ENCODE measurements at regions not wholly inside any gene's neighbourhood (a gene's known extent, or its start where the extent isn't known, plus 50 kb on each side); places are given as distances from the start of the nearest gene placed in this dataset.
"Not testable (repeated sequence)": the region's sequence is repeated elsewhere in the genome, so short reads cannot be mapped to it uniquely, and the experiment has no call there.

DNA sequence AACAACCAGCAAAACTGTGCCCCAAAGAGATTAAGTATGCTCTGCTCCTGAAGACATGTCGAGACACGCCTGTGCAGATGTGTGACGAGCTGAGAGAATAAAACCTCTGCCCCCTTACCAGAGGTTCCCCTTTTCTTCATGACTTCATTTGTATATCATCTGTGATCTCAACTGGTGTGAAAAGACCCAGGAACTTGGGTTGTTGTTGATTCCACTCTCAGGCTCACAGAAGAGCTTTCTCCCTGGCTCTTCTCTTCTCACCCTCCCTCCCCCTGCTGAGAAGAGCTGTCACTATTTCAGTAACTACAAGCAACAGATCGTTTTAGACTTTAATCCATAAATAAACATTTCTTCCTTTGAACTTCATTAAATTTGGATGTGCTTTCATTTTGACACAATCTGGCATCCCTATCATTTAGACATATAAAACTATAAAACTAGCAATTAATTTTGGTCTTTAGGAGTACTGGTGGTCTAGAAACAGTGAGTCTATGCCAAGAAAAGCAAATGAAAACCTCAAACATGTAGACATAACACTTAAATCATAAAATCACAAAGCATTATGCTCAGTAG is 179.3 kb upstream of the FZD8 start:
- TF ChIP-seq, protein P1, sequence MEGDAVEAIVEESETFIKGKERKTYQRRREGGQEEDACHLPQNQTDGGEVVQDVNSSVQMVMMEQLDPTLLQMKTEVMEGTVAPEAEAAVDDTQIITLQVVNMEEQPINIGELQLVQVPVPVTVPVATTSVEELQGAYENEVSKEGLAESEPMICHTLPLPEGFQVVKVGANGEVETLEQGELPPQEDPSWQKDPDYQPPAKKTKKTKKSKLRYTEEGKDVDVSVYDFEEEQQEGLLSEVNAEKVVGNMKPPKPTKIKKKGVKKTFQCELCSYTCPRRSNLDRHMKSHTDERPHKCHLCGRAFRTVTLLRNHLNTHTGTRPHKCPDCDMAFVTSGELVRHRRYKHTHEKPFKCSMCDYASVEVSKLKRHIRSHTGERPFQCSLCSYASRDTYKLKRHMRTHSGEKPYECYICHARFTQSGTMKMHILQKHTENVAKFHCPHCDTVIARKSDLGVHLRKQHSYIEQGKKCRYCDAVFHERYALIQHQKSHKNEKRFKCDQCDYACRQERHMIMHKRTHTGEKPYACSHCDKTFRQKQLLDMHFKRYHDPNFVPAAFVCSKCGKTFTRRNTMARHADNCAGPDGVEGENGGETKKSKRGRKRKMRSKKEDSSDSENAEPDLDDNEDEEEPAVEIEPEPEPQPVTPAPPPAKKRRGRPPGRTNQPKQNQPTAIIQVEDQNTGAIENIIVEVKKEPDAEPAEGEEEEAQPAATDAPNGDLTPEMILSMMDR (IDR thresholded peaks at IDR 0.05) = no peak
- no peak for TF ChIP-seq POLR2A (IDR thresholded peaks at IDR 0.05)
- intact Hi-C loops (cut with DNase I; ENCODE audit: low total_unique reads) = no loop called here
- DNase-seq = no peak
- Histone ChIP-seq H3K4me3 (no peak overlapping the region), H3K27me3 (no peaks in the 10 kb centered on the region), H3K36me3 (ENCODE audit: low read depth, missing control alignments) (no peaks in the 10 kb centered on the region), H3K4me1 (peaks cover 9% of the 10 kb centered on the region), H3K27ac (no peak overlapping the region), H3K9me3 (no peaks in the 10 kb centered on the region)
- 70 to 73% methylated on average over 4 of the region's 4 CpGs for WGBS, 2 donors

DNA sequence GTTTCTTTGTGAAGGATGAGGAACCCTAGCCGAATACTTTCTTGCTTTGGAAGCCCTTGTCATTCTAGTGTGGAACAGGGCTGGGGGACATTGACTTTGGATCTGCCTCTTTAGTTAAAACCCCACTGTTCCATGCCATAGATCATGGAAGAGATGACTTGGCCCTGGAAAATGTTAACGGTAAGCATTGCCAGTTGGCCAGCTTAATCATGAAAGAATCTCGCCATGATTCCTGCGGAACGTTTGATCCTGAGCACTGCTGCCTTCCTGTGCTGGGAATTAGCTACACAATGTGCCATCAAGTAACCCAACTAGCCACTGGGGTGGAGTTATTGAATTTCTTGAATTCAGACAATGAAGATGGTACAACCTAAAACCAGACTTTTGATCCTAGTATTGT is 177.6 kb upstream of the FZD8 start:
- DNase-seq = no peak
- 84 to 87% methylated on average over 5 of the region's 5 CpGs for WGBS, 2 donors
- TF ChIP-seq POLR2A (IDR thresholded peaks at IDR 0.05) = no peak
- TF ChIP-seq, protein P1 (IDR thresholded peaks at IDR 0.05) = no peak

DNA sequence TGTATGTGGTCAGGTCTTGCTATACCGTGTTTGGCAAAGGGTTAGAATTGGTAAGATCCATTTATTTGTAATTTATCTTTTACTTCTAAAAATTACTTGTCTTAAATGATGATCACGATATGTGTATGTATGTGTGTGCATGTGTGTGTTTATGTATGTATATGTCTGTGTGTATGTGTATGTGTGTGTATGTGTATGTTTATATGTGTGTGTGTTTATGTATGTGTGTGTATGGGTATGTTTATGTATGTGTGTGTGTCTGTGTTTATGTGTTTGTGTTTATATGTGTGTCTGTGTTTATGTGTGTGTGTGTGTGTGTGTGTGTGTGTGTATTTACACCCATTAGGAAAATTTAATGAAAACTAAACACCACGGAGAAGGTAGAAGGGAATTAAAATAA is 176.9 kb upstream of the FZD8 start:
- no peak for DNase-seq
- no peak for TF ChIP-seq POLR2A (IDR thresholded peaks at IDR 0.05)
- TF ChIP-seq, protein P1 (IDR thresholded peaks at IDR 0.05) = no peak
- no peak overlapping the region for H3K27ac ChIP-seq
- no peak overlapping the region for H3K4me3 ChIP-seq
- intact Hi-C loops (cut with DNase I; ENCODE audit: low total_unique reads) = no loop called here
- H3K27me3 ChIP-seq = no peaks in the 10 kb centered on the region
- no peaks in the 10 kb centered on the region for H3K9me3 ChIP-seq
- 95 to 97% methylated on average over 3 of the region's 3 CpGs for WGBS, 2 donors
- no peaks in the 10 kb centered on the region for H3K36me3 ChIP-seq (ENCODE audit: low read depth, missing control alignments)
- peaks cover 9% of the 10 kb centered on the region for H3K4me1 ChIP-seq

More for the DNA sequence above, 177.6 kb upstream of the FZD8 start:
- no peaks in the 10 kb centered on the region for H3K27me3 ChIP-seq
- H3K27ac ChIP-seq = no peak overlapping the region
- no peaks in the 10 kb centered on the region for H3K36me3 ChIP-seq (ENCODE audit: low read depth, missing control alignments)
- H3K4me1 ChIP-seq = peaks cover 9% of the 10 kb centered on the region
- intact Hi-C loops (cut with DNase I; ENCODE audit: low total_unique reads) = no loop called here
- no peak overlapping the region for H3K4me3 ChIP-seq
- H3K9me3 ChIP-seq = no peaks in the 10 kb centered on the region

DNA sequence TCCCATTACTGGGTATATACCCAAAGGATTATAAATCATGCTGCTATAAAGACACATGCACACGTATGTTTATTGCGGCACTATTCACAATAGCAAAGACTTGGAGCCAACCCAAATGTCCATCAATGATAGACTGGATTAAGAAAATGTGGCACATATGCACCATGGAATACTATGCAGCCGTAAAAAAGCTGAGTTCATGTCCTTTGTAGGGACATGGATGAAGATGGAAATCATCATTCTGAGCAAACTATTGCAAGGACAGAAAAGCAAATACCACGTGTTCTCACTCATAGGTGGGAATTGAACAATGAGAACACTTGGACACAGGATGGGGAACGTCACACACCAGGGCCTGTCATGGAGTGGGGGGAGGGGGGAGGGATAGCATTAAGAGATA is 175.0 kb upstream of the FZD8 start:
- 85 to 96% methylated on average over 3 to 5 of the region's 5 CpGs for WGBS, 2 donors

DNA sequence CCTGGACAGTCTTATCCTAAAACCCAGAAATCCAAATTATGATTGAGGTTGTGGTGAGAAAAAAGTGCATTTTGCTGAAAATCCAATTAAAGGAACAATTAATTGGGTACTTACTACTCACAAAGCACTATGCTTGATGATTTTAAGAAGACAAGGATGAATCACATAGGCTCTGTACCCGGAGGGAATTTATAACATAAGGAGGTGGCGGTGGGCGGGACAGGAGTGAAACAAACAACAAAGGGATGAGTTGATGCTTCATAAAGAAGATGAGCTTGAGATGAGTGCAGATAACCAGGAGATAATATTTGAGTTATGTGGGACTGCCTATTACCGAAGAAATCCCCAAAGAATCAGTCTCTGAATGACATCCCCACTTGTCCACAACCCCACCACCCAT is 171.1 kb upstream of the FZD8 start:
- no peaks in the 10 kb centered on the region for H3K36me3 ChIP-seq (ENCODE audit: low read depth, missing control alignments)
- H3K27ac ChIP-seq = no peak overlapping the region
- 85 to 93% methylated on average over 4 of the region's 4 CpGs for WGBS, 2 donors
- no peak for DNase-seq
- no peak overlapping the region for H3K4me3 ChIP-seq
- H3K27me3 ChIP-seq = no peaks in the 10 kb centered on the region
- TF ChIP-seq, protein P1 (IDR thresholded peaks at IDR 0.05) = no peak
- no peak for TF ChIP-seq POLR2A (IDR thresholded peaks at IDR 0.05)
- intact Hi-C loops (cut with DNase I; ENCODE audit: low total_unique reads) = no loop called here
- H3K9me3 ChIP-seq = no peaks in the 10 kb centered on the region
- H3K4me1 ChIP-seq = no peaks in the 10 kb centered on the region

More for the DNA sequence above, 175.0 kb upstream of the FZD8 start:
- H3K9me3 ChIP-seq; H3K27me3 ChIP-seq; H3K27ac ChIP-seq; intact Hi-C loops (cut with DNase I; ENCODE audit: low total_unique reads); DNase-seq; H3K4me3 ChIP-seq; H3K36me3 ChIP-seq (ENCODE audit: low read depth, missing control alignments); H3K4me1 ChIP-seq: not testable (repeated sequence)
